RKO (cell line): ENCODE measurements at regions not wholly inside any gene's neighbourhood (a gene's known extent, or its start where the extent isn't known, plus 50 kb on each side); places are given as distances from the start of the nearest gene placed in this dataset.
A peak's percentile ranks its signal among the peaks of the same experiment; 100 is the strongest.
"Not testable (repeated sequence)": the region's sequence is repeated elsewhere in the genome, so short reads cannot be mapped to it uniquely, and the experiment has no call there.

Source experiments
- DNase-seq: peaks from one replicate; pipeline ENCODE4 v3.0.0-alpha.2; 2016; ENCODE audit warnings: low spot score

DNA sequence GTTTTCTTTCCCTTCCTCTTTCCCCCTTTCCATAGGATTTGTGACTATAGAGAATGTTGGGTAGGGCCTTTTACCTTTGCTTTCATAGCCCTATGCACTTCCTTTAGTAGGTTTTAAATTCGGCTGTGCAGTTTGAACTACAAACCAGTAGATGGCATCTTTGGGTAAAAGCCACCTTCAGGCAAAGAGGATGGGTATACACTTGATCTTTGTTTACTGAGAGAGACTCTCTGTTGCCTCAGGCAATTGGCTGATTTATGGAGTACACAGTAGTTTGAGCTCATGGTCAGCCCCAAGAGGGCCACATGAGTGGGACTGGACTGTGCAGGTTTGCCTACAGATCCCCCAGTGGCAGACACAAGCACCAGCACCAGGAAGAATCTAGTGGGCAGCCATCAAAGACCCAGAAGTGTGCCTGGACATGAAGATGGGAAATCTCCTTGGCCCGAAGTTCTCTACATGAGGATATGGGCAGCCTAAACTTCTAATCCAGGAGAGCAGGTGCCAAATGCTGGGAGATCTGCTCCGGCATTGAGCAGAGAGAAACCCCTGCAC lies 1304.3 kb upstream of the DDX18 start:
- peak; percentile 43 for DNase-seq

DNA sequence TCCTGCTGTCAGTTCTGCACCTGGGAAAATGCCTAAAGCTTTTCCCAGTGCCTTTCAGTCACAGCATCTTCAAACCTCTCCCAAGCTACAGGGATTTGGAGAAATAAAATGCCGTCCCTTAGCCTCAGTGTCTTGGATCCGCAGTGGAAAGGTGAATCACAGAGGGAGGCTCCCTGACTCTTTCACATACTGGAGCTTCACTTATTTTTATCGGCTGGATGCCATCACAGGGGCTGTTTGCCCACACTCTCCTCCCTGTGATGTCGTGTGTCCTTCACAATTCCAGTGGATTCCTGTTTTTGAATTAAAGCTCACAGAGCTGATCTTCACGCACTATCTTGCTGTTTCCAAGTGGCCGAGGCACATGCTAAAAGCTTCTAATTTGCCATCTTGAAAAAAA lies 1303.1 kb upstream of the DDX18 start:
- DNase-seq = no peak

DNA sequence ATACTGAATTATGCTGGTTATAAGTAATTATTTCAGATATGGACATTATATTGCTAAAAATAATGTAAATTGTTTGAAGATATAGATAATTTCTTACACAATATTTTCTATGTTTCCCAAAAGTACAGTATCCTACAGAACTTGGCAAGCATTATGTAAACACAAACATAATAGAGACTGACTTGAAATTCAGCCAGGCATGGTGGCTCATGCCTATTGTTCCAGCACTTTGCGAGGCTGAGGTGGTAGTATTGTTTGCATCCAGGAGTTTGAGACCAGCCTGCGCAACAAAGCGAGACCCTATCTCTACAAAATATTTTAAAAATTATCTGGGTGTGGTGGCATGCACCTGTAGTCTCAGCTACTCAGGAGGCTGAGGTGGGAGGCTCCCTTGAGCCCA lies 1300.5 kb upstream of the DDX18 start:
- no peak for DNase-seq

DNA sequence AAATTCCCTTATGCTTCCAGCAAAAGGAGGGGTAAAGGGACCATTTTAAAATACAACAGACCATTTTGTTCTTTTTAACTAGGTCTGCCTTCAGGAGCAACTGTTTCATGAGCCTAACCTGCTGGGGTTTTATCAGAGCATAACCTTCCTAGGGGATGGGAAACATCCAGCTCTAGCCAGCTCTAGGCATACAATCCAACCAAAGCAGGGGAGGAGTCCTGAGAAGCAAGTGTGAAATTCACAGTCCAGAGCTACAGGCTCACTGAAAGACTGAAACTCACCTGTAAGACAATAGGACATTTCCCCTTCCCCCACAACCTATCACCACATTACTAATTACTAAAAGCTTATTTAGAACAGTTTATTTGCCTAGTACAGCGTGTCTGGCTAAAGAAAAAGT lies 1296.6 kb upstream of the DDX18 start:
- no peak for DNase-seq

DNA sequence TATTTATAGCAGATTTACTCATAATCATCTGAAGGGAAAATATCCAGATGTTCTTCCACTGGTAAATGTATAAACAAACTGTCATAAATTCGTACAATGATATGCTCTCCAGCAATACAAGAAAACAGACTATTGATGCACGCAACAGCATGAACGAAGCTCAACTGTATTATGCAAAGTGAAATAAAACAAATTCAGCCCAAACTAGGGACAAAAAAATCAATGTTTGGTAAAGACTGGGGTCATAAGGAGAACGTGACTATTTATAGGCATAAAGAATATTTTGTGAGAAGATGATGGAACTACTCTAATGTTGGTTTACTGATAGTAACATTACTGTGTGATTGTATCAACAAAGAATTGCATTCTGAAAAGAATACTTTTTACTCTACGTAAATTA lies 1276.7 kb upstream of the DDX18 start:
- DNase-seq = no peak

DNA sequence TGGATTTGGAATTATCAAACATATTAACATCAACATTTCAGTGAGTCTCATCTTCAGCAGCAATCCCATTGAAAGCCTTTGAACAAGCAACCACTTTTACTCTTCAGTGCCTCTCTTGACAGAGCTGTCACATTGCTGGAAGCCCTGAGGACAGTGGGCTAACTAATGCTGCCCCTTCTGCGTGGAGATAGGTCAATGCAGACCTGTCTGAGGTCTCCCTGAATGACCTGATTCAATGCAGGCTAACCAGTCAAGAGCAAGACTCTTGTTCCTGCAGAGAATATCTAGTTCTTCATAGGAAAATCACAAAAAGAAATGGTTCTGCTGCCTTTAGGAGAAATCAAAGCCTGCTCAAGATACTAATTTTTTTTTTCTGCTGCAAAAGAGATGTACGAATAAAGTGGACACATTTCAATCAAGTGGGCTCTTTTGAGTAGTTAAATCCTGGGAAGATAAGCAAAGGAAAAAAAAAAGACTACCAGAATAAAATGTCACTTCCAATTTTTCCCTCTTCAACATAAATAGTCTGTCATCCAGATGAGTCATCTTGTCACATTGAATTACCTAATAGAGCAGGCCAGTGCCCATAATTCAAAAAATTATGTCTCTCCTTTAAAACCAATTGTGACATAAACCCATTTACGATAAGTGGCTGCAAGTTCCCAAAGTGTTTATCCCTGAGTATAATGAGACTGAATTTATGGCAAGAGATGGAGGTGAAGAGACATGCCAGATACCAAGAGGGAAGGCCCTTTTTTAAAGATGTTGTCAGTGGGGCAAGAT lies 1269.0 kb upstream of the DDX18 start:
- no peak for DNase-seq

DNA sequence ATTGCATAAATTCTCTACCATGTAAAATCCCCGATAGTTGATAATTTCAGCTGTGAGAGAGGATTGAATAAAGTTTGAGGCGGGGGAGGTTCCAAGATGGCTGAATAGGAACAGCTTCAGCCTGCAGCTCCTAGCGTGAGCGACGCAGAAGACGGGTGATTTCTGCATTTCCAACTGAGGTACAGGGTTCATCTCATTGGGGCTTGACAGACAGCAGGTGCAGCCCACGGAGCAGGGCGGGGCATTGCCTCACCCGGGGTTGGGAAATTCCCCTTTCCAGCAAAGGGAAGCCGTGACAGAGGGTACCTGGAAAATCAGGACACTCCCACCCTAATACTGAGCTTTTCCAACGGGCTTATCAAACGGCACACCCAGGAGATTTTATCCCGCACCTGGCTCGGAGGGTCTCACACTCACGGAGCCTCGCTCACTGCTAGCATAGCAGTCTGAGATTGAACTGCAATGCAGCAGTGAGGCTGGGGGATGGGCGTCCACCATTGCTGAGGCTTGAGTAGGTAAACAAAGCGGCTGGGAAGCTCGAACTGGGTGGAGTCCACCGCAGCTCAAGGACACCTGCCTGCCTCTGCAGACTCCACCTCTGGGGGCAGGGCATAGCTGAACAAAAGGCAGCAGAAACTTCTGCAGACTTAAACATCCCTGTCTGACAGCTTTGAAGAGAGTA lies 1261.6 kb upstream of the DDX18 start:
- not testable (repeated sequence) for DNase-seq

DNA sequence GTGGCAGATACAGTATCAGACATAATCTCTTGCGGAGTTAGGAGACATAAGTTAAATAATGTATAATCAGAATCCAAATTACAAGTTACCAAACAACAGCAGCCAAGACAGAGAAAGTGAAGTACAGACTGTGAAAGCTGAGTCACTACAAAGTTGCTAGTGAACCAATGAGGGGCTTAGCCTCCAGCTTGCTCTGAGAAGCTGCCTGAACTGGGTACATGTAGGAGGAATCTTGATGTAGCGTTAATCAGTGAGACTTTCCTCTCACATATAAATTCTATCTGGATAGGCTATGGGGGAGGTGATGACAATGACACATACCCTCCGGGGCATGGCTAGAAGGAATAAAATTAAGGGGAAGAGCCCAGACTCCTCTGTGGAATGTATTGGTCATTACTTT lies 1234.3 kb upstream of the DDX18 start:
- DNase-seq = no peak

DNA sequence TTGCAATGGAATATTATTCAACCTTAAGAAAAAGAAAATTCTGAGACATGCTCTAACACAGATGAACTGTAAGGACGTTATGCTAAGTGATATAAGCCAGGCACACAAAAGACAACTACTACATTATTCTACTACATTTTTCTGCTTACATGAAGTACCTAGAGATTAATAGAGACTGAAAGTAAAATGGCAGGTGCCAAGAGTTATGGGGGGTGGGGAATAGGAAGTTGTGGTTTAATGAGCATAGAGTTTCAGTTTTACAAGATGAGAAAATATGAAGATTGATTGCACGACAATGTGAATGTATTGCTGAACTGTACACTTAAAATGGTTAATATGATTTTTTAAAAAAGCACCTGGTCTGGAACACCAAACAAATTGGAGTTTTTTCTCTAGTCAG lies 1231.6 kb upstream of the DDX18 start:
- DNase-seq = no peak

DNA sequence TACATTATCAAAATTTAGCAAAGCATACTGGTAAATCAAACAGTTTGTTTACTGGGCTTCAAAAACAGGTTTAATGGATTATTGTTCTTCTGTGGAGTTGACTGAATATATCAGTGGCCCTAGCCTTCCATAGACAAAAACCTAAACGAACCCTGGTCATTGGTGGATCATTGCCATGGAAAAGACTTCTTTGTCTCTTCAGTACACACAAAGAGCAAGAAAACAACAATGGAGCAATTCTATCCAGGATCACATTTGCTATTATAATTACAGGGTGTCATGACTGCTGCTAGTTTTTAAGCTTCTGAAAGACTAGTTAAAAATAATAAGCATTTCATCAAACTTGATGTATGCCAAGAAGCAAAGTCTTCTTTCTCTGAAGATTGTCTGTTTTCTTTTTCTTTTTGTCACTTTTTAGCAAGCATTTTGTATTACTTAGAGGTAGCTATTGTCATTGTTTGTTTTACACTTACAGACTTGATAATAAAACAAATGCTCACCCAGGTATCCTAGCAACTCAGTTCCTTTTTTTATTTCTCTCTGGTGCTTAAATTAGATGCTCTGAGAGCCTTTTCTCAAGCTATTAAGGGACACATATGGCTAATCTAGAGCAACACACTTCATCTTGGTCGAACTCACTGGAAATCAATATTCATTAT lies 1228.7 kb upstream of the DDX18 start:
- DNase-seq = no peak

DNA sequence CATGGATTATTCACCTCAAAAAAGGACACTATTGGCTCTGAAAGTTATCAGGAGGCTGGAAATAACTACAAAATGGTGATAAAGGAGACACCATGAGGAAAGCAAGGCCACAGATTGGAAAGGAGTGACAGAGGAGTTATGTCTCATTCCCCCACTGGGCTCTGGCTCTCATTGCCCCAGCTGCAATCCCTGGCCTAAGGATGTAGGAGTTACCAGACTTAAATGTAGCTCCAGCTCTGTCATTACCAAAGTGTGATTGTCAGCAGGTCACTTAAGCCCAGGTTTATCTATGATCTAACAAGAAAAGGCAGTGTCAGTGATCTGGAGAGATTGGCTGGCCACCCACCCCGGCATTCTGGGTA lies 1228.2 kb upstream of the DDX18 start:
- DNase-seq = no peak
